Testis (tissue), 2 donors: ENCODE measurements at regions not wholly inside any gene's neighbourhood (a gene's known extent, or its start where the extent isn't known, plus 50 kb on each side); places are given as distances from the start of the nearest gene placed in this dataset.

ENCODE experiments used
- POLR2A ChIP-seq: fragments of 450-650 bp; IDR thresholded peaks from one replicate; pipeline ENCODE4 v1.6.1; 2017; ENCODE audit warnings: antibody characterized with exemption, mild to moderate bottlenecking, moderate library complexity
- TF ChIP-seq, protein P1 (sequence below), 3 experiments: fragments of 450-650 bp in 2 of 3; fragments of 200-600 bp in 1 of 3; sonication (generic) in 1 of 3; IDR thresholded peaks; one replicate each; pipeline ENCODE4 v1.5.1; 2016 to 2019; ENCODE audit warnings: antibody characterized with exemption in 3 of 3, mild to moderate bottlenecking in 2 of 3, moderate library complexity in 1 of 3

DNA sequence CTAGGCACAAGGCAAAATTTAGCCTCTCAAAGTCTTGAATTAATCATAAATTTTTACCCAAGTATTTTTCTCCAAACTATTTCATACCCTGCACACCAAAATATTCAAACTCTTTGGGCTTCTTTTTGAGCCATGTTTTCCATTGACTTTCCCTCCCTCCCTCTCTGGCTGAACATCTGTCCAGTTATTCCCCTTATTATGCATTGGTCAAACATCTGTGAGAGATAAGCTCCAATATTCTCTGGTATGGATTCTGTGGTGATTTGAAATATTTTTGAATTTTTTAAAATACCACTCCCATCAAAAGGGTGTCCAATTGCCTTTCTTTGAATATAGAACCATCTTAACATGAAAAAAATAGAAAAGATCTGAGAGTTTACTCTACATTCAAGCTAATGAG lies 244.2 kb downstream of the RFPL4B start:
- TF ChIP-seq, protein P1, sequence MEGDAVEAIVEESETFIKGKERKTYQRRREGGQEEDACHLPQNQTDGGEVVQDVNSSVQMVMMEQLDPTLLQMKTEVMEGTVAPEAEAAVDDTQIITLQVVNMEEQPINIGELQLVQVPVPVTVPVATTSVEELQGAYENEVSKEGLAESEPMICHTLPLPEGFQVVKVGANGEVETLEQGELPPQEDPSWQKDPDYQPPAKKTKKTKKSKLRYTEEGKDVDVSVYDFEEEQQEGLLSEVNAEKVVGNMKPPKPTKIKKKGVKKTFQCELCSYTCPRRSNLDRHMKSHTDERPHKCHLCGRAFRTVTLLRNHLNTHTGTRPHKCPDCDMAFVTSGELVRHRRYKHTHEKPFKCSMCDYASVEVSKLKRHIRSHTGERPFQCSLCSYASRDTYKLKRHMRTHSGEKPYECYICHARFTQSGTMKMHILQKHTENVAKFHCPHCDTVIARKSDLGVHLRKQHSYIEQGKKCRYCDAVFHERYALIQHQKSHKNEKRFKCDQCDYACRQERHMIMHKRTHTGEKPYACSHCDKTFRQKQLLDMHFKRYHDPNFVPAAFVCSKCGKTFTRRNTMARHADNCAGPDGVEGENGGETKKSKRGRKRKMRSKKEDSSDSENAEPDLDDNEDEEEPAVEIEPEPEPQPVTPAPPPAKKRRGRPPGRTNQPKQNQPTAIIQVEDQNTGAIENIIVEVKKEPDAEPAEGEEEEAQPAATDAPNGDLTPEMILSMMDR (IDR thresholded peaks at IDR 0.05): no peak
- TF ChIP-seq POLR2A: no peak
